NAMALWA (cell line): ENCODE measurements at regions not wholly inside any gene's neighbourhood (a gene's known extent, or its start where the extent isn't known, plus 50 kb on each side); places are given as distances from the start of the nearest gene placed in this dataset.
"Not testable (repeated sequence)": the region's sequence is repeated elsewhere in the genome, so short reads cannot be mapped to it uniquely, and the experiment has no call there.

Experiments used
- DNase-seq: peaks from one replicate; pipeline ENCODE4 v3.0.0-alpha.2; 2015; ENCODE audit warnings: low spot score

- no peak for DNase-seq
These were observed 635.1 kb downstream of the IRS1 start for GRCh38 chr2:226164512-226164911.

GRCh38 chr2:226160617-226161016, 639.0 kb downstream of the IRS1 start:
- not testable (repeated sequence) for DNase-seq

- no peak for DNase-seq
These were observed 639.6 kb downstream of the IRS1 start for GRCh38 chr2:226159875-226160479.

- no peak for DNase-seq
These were observed 640.7 kb downstream of the IRS1 start for GRCh38 chr2:226158940-226159339.

- DNase-seq = no peak
These were observed 641.4 kb downstream of the IRS1 start for GRCh38 chr2:226158229-226158628.

GRCh38 chr2:226155093-226155875, 644.3 kb downstream of the IRS1 start:
- DNase-seq = no peak

GRCh38 chr2:226154610-226155009, 645.0 kb downstream of the IRS1 start:
- no peak for DNase-seq

GRCh38 chr2:226153553-226153952, 646.1 kb downstream of the IRS1 start:
- DNase-seq = no peak

- DNase-seq = no peak
These were observed 648.5 kb downstream of the IRS1 start for GRCh38 chr2:226151157-226151556.

GRCh38 chr2:226143091-226143490, 656.5 kb downstream of the IRS1 start:
- DNase-seq = no peak

- DNase-seq = no peak
These were observed 657.2 kb downstream of the IRS1 start for GRCh38 chr2:226142463-226142862.

- no peak for DNase-seq
These were observed 659.0 kb downstream of the IRS1 start for GRCh38 chr2:226140594-226140993.

GRCh38 chr2:226139759-226140158, 659.9 kb downstream of the IRS1 start:
- no peak for DNase-seq

GRCh38 chr2:226137201-226137811, 662.3 kb downstream of the IRS1 start:
- no peak for DNase-seq

- no peak for DNase-seq
These were observed 662.9 kb downstream of the IRS1 start for GRCh38 chr2:226136739-226137138.

GRCh38 chr2:226135861-226136548, 663.6 kb downstream of the IRS1 start:
- DNase-seq = no peak

GRCh38 chr2:226132323-226133215, 667.1 kb downstream of the IRS1 start:
- no peak for DNase-seq

GRCh38 chr2:226131299-226131784, 668.3 kb downstream of the IRS1 start:
- DNase-seq = no peak

- DNase-seq = no peak
These were observed 669.4 kb downstream of the IRS1 start for GRCh38 chr2:226130192-226130591.

- DNase-seq = no peak
These were observed 671.9 kb downstream of the IRS1 start for GRCh38 chr2:226127682-226128081.

- DNase-seq = no peak
These were observed 673.5 kb downstream of the IRS1 start for GRCh38 chr2:226126104-226126503.
